H9 (cell line): ENCODE measurements at regions not wholly inside any gene's neighbourhood (a gene's known extent, or its start where the extent isn't known, plus 50 kb on each side); places are given as distances from the start of the nearest gene placed in this dataset.

Experiments used
- DNase-seq: peaks from one replicate; pipeline ENCODE4 v3.0.0-alpha.2; 2017
- H2AFZ ChIP-seq: one replicate; pipeline ENCODE4 v1.6.1; 2013; ENCODE audit warnings: mild to moderate bottlenecking, low read length, control low read depth, moderate library complexity
- H2AK5ac ChIP-seq: 2 replicates; pipeline ENCODE4 v1.6.1; 2013; ENCODE audit warnings: low read length, control low read depth, mixed read lengths; ENCODE audit not compliant: insufficient read length
- H2BK120ac ChIP-seq: one replicate; pipeline ENCODE4 v1.6.1; 2013; ENCODE audit warnings: low read depth, mild to moderate bottlenecking, low read length, control low read depth, inconsistent platforms; ENCODE audit not compliant: poor library complexity, severe bottlenecking
- H2BK12ac ChIP-seq: 2 replicates; pipeline ENCODE4 v1.6.1; 2013; ENCODE audit warnings: low read length, control low read depth, mixed read lengths, low read depth; ENCODE audit not compliant: insufficient read length
- H2BK15ac ChIP-seq: 2 replicates; pipeline ENCODE4 v1.6.1; 2013; ENCODE audit warnings: low read depth, low read length, control low read depth
- H2BK20ac ChIP-seq: one replicate; pipeline ENCODE4 v1.6.1; 2013; ENCODE audit warnings: low read depth, mild to moderate bottlenecking, low read length, control low read depth, inconsistent platforms; ENCODE audit not compliant: poor library complexity, severe bottlenecking
- H2BK5ac ChIP-seq: 2 replicates; pipeline ENCODE4 v1.6.1; 2013; ENCODE audit warnings: low read length, control low read depth, mixed read lengths; ENCODE audit not compliant: insufficient read length
- H3K14ac ChIP-seq: 2 replicates; pipeline ENCODE4 v1.6.1; 2013; ENCODE audit warnings: low read length, control low read depth; ENCODE audit not compliant: insufficient read depth
- H3K18ac ChIP-seq: 2 replicates; pipeline ENCODE4 v1.6.1; 2013; ENCODE audit warnings: low read depth, mild to moderate bottlenecking, mixed read lengths, low read length, control low read depth; ENCODE audit not compliant: insufficient read length
- H3K23ac ChIP-seq: 2 replicates; pipeline ENCODE4 v1.6.1; 2013; ENCODE audit warnings: low read length, control low read depth, mixed read lengths, low read depth; ENCODE audit not compliant: insufficient read length
- H3K23me2 ChIP-seq: 2 replicates; pipeline ENCODE4 v1.6.1; 2013; ENCODE audit warnings: low read depth, mild to moderate bottlenecking, mixed read lengths, low read length, control low read depth; ENCODE audit not compliant: insufficient read length, poor library complexity, severe bottlenecking
- H3K27ac ChIP-seq: 2 replicates; pipeline ENCODE4 v1.5.1; 2013; ENCODE audit warnings: low read length, control low read depth, mixed read lengths, low read depth; ENCODE audit not compliant: insufficient read length
- H3K27me3 ChIP-seq: 2 replicates; pipeline ENCODE4 v1.6.1; 2013; ENCODE audit warnings: low read length, control low read depth, inconsistent platforms; ENCODE audit not compliant: insufficient read depth
- H3K4ac ChIP-seq: 2 replicates; pipeline ENCODE4 v1.6.1; 2013; ENCODE audit warnings: low read depth, mild to moderate bottlenecking, control low read depth, inconsistent platforms, low read length, moderate library complexity
- H3K4me1 ChIP-seq: 2 replicates; pipeline ENCODE4 v1.6.1; 2013; ENCODE audit warnings: low read length, control low read depth, inconsistent platforms; ENCODE audit not compliant: insufficient read depth
- H3K4me2 ChIP-seq: 2 replicates; pipeline ENCODE4 v1.6.1; 2013; ENCODE audit warnings: low read length, control low read depth, mixed read lengths; ENCODE audit not compliant: insufficient read length, insufficient read depth
- H3K56ac ChIP-seq: 2 replicates; pipeline ENCODE4 v1.6.1; 2013; ENCODE audit warnings: low read depth, mild to moderate bottlenecking, mixed read lengths, low read length, control low read depth; ENCODE audit not compliant: insufficient read length
- H3K79me1 ChIP-seq: 2 replicates; pipeline ENCODE4 v1.6.1; 2013; ENCODE audit warnings: low read depth, mild to moderate bottlenecking, moderate library complexity, low read length, control low read depth, inconsistent platforms; ENCODE audit not compliant: insufficient read depth, poor library complexity, severe bottlenecking
- H3K79me2 ChIP-seq: 2 replicates; pipeline ENCODE4 v1.6.1; 2013; ENCODE audit warnings: low read length, control low read depth, inconsistent platforms; ENCODE audit not compliant: insufficient read depth
- H3K9ac ChIP-seq: 2 replicates; pipeline ENCODE4 v1.6.1; 2013; ENCODE audit warnings: low read length, control low read depth, mixed read lengths; ENCODE audit not compliant: insufficient read length; ENCODE audit errors: extremely low read depth
- H3K9me3 ChIP-seq: one replicate; pipeline ENCODE4 v1.6.1; 2013; ENCODE audit warnings: low read depth, low read length, inconsistent platforms; ENCODE audit not compliant: control insufficient read depth
- H3T11ph ChIP-seq: one replicate; pipeline ENCODE4 v1.6.1; 2013; ENCODE audit warnings: mild to moderate bottlenecking, low read length, control low read depth, inconsistent platforms
- H4K20me1 ChIP-seq: one replicate; pipeline ENCODE4 v1.6.1; 2013; ENCODE audit not compliant: control insufficient read depth, insufficient read length, insufficient read depth
- H4K5ac ChIP-seq: 2 replicates; pipeline ENCODE4 v1.6.1; 2013; ENCODE audit warnings: low read depth, mild to moderate bottlenecking, mixed read lengths, low read length, control low read depth; ENCODE audit not compliant: insufficient read length
- H4K8ac ChIP-seq: replicated peaks from 2 replicates; pipeline ENCODE4 v1.6.1; 2013; ENCODE audit warnings: low read length, control low read depth, mixed read lengths, low read depth; ENCODE audit not compliant: insufficient read length
- H4K91ac ChIP-seq: 2 replicates; pipeline ENCODE4 v1.6.1; 2013; ENCODE audit warnings: low read depth, mild to moderate bottlenecking, moderate library complexity, mixed read lengths, low read length, control low read depth; ENCODE audit not compliant: insufficient read length
- H3K27ac Mint-ChIP-seq, 3 experiments: 2 replicates in 2 of 3; 3 replicates in 1 of 3; pipeline ENCODE4 v1.8.0; 2020 to 2021; ENCODE audit warnings: mixed read lengths in 3 of 3, mild to moderate bottlenecking in 1 of 3, moderate library complexity in 1 of 3
- H3K27me3 Mint-ChIP-seq: 2 replicates; pipeline ENCODE4 v1.8.0; 2021; ENCODE audit warnings: low read depth, mild to moderate bottlenecking, moderate library complexity, mixed read lengths
- H3K36me3 Mint-ChIP-seq, 3 experiments: 2 replicates in 2 of 3; 3 replicates in 1 of 3; pipeline ENCODE4 v1.8.0; 2020 to 2021; ENCODE audit warnings: low read depth in 3 of 3, mixed read lengths in 3 of 3; ENCODE audit not compliant: insufficient read depth in 1 of 3
- H3K4me1 Mint-ChIP-seq, 2 experiments: 2 replicates each; pipeline ENCODE4 v1.8.0; 2020; ENCODE audit warnings: mixed read lengths in 2 of 2
- H3K4me3 Mint-ChIP-seq, 2 experiments: 2 replicates in 1 of 2; 3 replicates in 1 of 2; pipeline ENCODE4 v1.8.0; 2020 to 2021; ENCODE audit warnings: mild to moderate bottlenecking in 2 of 2, mixed read lengths in 2 of 2, moderate library complexity in 1 of 2
- H3K9me3 Mint-ChIP-seq, 2 experiments: 2 replicates in 1 of 2; 3 replicates in 1 of 2; pipeline ENCODE4 v1.8.0; 2020; ENCODE audit warnings: mild to moderate bottlenecking in 2 of 2, mixed read lengths in 2 of 2, moderate library complexity in 1 of 2
- WGBS: extraction: QIAGEN DNeasy Blood & Tissue Kit; methylation state at CpG from one replicate; pipeline ENCODE4 v1.1.7; 2013; ENCODE audit warnings: missing lambda C conversion rate, low lambda C conversion rate, mixed read lengths; ENCODE audit not compliant: insufficient read length; ENCODE audit errors: extremely low coverage; 5-methylcytosine and 5-hydroxymethylcytosine counted together
- TF ChIP-seq, protein P1 (sequence below): fragments of 200-600 bp; sonication (generic); conservative IDR thresholded peaks from 3 replicates; pipeline ENCODE4 v1.8.0; 2021; ENCODE audit warnings: antibody characterized with exemption, mild to moderate bottlenecking

- Histone ChIP-seq H3K23ac (no peak overlapping the region), H4K8ac (no peak overlapping the region), H4K5ac (no peak overlapping the region), H3K27me3 (no peaks in the 10 kb centered on the region), H3K14ac (no peak overlapping the region), H3K56ac (no peak overlapping the region), H2BK12ac (no peak overlapping the region), H2AK5ac (no peak overlapping the region), H3K9me3 (no peaks in the 10 kb centered on the region), H3K18ac (no peak overlapping the region), H4K20me1 (no peaks in the 10 kb centered on the region), H3K23me2 (no peaks in the 10 kb centered on the region), H3K4me2 (no peak overlapping the region), H2BK120ac (no peak overlapping the region), H3K27ac (no peak overlapping the region), H3K79me1 (no peaks in the 10 kb centered on the region), H3K4ac (no peak overlapping the region), H3K4me1 (no peaks in the 10 kb centered on the region), H2BK20ac (no peak overlapping the region), H3K9ac (no peak overlapping the region), H2AFZ (no peak overlapping the region), H3T11ph (no peak overlapping the region), H2BK15ac (no peak overlapping the region), H2BK5ac (no peak overlapping the region), H4K91ac (no peak overlapping the region), H3K79me2 (no peaks in the 10 kb centered on the region)
- Mint-ChIP-seq H3K9me3 (no peaks in the 10 kb centered on the region), H3K27ac (no peak overlapping the region), H3K27me3 (no peaks in the 10 kb centered on the region), H3K36me3 (no peaks in the 10 kb centered on the region), H3K4me3 (no peak overlapping the region), H3K4me1 (peaks cover 4 to 8% of the 10 kb centered on the region in 2 experiments; a peak in 3 of 4 replicates)
- no CpG with 5 or more reads among the region's 3 CpGs for WGBS
- TF ChIP-seq, protein P1, sequence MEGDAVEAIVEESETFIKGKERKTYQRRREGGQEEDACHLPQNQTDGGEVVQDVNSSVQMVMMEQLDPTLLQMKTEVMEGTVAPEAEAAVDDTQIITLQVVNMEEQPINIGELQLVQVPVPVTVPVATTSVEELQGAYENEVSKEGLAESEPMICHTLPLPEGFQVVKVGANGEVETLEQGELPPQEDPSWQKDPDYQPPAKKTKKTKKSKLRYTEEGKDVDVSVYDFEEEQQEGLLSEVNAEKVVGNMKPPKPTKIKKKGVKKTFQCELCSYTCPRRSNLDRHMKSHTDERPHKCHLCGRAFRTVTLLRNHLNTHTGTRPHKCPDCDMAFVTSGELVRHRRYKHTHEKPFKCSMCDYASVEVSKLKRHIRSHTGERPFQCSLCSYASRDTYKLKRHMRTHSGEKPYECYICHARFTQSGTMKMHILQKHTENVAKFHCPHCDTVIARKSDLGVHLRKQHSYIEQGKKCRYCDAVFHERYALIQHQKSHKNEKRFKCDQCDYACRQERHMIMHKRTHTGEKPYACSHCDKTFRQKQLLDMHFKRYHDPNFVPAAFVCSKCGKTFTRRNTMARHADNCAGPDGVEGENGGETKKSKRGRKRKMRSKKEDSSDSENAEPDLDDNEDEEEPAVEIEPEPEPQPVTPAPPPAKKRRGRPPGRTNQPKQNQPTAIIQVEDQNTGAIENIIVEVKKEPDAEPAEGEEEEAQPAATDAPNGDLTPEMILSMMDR, result no peak
- no peak for DNase-seq
Observed at GRCh38 chr3:181565416-181565815, 146.3 kb upstream of the SOX2 start.
